Muscle layer of colon (tissue), 2 donors: ENCODE measurements at regions not wholly inside any gene's neighbourhood (a gene's known extent, or its start where the extent isn't known, plus 50 kb on each side); places are given as distances from the start of the nearest gene placed in this dataset.

Source experiments
- H3K27ac ChIP-seq: one replicate; pipeline ENCODE4 v1.7.0; 2013; ENCODE audit warnings: low read depth, mild to moderate bottlenecking, low read length, moderate library complexity
- H3K27me3 ChIP-seq, 2 donors: one replicate each; pipeline ENCODE4 v1.7.0; 2013; ENCODE audit warnings: low read length in 2 of 2, mild to moderate bottlenecking in 2 of 2; ENCODE audit not compliant: insufficient read depth in 2 of 2, control insufficient read depth in 1 of 2
- H3K36me3 ChIP-seq: one replicate; pipeline ENCODE4 v1.7.0; 2013; ENCODE audit warnings: mild to moderate bottlenecking, low read length; ENCODE audit not compliant: insufficient read depth
- H3K4me1 ChIP-seq: one replicate; pipeline ENCODE4 v1.7.0; 2013; ENCODE audit warnings: mild to moderate bottlenecking, low read length; ENCODE audit not compliant: insufficient read depth
- H3K4me3 ChIP-seq, 2 donors: one replicate each; pipeline ENCODE4 v1.7.0; 2013; ENCODE audit warnings: low read length in 2 of 2, low read depth in 1 of 2, mild to moderate bottlenecking in 1 of 2, moderate library complexity in 1 of 2
- H3K9ac ChIP-seq: one replicate; pipeline ENCODE4 v1.7.0; 2013; ENCODE audit warnings: low read length
- H3K9me3 ChIP-seq: one replicate; pipeline ENCODE4 v1.7.0; 2013; ENCODE audit warnings: mild to moderate bottlenecking, low read length
- donor health status: abdominal sarcoma.
- donor health status: Adenocarcinoma of cecum.

- Histone ChIP-seq H3K27ac (no peak overlapping the region), H3K9me3 (no peaks in the 10 kb centered on the region), H3K36me3 (no peaks in the 10 kb centered on the region), H3K9ac (no peak overlapping the region), H3K27me3 (peaks cover 0 to 38% of the 10 kb centered on the region in 2 donors), H3K4me3 (no peak overlapping the region), H3K4me1 (no peaks in the 10 kb centered on the region)
Observed at GRCh38 chr20:63060057-63060991, 53.6 kb upstream of the BHLHE23 start.

- Histone ChIP-seq H3K9ac (no peak overlapping the region), H3K27ac (no peak overlapping the region), H3K4me1 (no peaks in the 10 kb centered on the region), H3K9me3 (no peaks in the 10 kb centered on the region), H3K27me3 (peaks cover 0 to 38% of the 10 kb centered on the region in 2 donors), H3K4me3 (no peak overlapping the region), H3K36me3 (no peaks in the 10 kb centered on the region)
Observed at GRCh38 chr20:63059684-63060056, 52.9 kb upstream of the BHLHE23 start.

DNA sequence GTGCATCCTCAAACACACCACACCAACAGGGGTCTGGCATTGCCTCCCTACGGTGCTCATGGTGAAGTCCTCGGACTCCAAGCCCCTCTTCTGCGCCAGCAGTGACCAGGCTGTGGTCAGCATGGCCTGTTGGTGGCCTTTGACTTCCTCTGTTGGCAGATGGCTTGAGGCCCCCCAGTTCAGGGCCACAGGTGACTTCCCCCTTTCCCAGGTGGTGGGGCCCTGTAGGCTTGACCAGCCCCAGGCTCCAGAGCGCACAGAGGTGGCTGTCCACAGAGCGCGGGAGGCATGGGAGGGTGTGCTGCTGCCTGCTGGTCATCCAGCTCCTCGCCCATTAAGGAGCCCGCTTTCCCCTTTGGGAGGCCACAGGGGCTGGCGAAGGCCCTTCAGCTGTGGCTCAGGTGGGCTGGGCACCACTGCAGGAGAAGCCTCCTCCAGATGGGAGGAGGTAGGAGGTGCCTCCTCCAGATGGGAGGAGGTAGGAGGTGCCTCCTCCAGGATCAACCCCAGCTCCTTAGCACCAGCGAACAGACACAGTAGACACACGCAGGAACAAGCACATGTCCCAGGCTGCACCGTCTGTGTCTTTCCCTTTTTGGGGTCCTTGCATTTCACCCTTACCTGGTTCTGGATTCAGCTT, 52.1 kb upstream of the BHLHE23 start:
- H3K9ac ChIP-seq, result no peak overlapping the region
- no peaks in the 10 kb centered on the region for H3K36me3 ChIP-seq
- H3K27ac ChIP-seq, result no peak overlapping the region
- no peak overlapping the region for H3K4me3 ChIP-seq
- H3K4me1 ChIP-seq, result no peaks in the 10 kb centered on the region
- H3K9me3 ChIP-seq, result no peaks in the 10 kb centered on the region
- H3K27me3 ChIP-seq, result peaks cover 0 to 31% of the 10 kb centered on the region in 2 donors

- Histone ChIP-seq H3K4me1 (no peaks in the 10 kb centered on the region), H3K36me3 (no peaks in the 10 kb centered on the region), H3K27me3 (peaks cover 0 to 31% of the 10 kb centered on the region in 2 donors)
Observed at GRCh38 chr20:63057171-63058117, 50.7 kb upstream of the BHLHE23 start.

GRCh38 chr20:63056236-63057170, 49.7 kb upstream of the BHLHE23 start:
- Histone ChIP-seq H3K9me3 (no peaks in the 10 kb centered on the region), H3K9ac (no peak overlapping the region), H3K27me3 (peaks cover 0 to 38% of the 10 kb centered on the region in 2 donors), H3K4me3 (no peak overlapping the region), H3K4me1 (no peaks in the 10 kb centered on the region), H3K36me3 (no peaks in the 10 kb centered on the region), H3K27ac (no peak overlapping the region)

More at GRCh38 chr20:63057171-63058117, 50.7 kb upstream of the BHLHE23 start:
- Histone ChIP-seq H3K27ac (no peak overlapping the region), H3K9me3 (no peaks in the 10 kb centered on the region), H3K4me3 (no peak overlapping the region), H3K9ac (no peak overlapping the region)
